GM19397 (cell line): ENCODE measurements at regions not wholly inside any gene's neighbourhood (a gene's known extent, or its start where the extent isn't known, plus 50 kb on each side); places are given as distances from the start of the nearest gene placed in this dataset.

Experiments
- ATAC-seq: cut with Tn5 transposase; IDR thresholded peaks from one replicate; pipeline ENCODE4 v1.9.1; 2021; ENCODE audit warnings: mild to moderate bottlenecking, moderate library complexity; ENCODE audit not compliant: unreplicated experiment

DNA sequence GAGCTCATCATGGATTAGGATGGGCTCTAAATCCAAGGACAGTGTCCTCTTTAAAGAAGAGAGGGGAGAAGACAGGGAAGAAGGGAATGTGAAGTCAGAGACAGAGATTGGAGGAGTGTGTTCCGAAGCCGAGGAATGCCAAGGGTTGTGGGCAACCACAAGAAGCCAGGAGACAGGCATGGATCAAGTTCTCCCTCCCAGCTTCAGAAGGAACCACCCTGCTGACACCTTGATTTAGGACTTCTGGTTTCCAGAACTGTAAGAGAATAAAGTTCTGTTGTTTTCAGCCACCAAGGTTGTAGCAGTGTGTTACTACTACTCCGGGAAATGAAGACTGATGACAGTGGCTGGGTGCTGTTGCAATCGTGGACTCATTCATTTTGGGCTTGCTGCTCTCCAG is 120.1 kb downstream of the RPS12 start:
- ATAC-seq = no peak

DNA sequence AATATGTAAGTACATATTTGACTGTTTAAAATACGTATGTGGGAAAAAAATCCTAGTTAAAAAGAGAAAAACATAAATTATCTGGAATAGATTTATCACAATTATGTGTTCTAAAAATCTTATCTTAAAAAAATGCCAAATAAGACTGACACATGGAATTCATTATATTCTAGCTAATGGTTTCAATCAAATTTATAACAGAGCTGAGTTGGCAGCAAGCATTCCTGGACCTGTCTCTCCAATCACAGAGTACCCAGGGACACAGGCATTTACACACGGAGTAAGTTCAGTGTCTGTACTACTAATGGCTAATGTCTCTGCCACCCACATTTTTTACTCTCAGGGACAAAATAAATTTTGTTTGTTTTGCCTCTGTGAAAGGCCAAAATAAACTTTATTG is 122.3 kb downstream of the RPS12 start:
- ATAC-seq = no peak

DNA sequence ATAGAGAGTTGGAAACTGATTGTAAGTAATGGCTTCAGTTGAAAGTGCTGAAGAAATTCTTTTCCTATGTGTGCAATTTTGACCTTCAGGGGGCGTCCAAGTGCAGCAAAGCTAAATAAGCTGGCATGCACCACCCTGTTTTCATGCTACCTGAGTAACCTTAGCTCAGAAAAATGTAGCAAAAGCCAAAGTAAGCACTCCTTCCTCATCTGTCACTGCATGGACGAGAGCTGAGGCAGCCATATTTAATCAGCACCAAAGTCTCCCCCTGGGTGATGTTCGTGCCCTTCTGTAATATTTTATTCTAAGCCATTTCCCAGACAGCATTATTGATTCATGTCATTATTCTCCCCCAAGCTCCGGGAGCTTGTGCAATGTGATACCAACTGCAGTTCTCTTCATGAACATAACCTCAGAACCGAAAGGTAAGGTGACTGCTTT is 123.1 kb downstream of the RPS12 start:
- ATAC-seq = no peak

DNA sequence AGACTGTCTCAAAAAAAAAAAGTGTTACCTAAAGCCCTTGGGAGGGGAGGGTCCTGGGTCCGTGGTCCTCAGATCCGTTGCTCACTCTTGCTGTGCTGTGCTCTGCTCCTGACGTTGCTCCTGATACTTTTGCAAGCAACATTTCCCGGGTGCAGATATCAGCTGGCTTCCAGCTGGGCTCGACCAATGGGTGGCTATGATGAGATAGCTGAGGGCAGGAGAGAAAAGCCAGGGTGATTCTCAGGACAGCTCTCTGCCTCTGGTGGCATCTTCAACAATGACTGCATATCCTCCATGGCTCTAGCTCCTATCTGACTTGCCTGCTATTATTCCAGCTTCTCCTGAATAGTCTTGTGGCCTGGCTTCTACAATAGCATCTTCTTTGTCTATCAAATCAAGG is 134.5 kb downstream of the RPS12 start:
- ATAC-seq = no peak

DNA sequence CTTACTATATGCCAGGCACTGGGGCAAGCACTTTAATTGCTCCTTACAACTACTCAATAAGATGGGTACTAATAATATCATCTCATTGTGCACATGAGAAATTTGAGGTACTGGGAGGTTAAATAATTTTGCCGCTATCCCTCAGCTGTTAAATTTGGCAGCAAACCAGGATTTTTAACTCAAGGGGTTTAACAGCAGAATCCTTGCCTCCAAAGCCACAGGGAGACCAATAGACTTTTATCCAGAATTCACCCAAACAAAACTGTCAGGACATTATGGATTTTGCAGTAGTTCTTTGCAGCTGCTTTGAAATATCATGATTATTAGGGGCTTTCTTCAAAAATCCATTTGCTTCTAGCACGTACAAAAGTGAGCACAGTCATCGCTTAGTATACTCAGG is 136.2 kb downstream of the RPS12 start:
- no peak for ATAC-seq

DNA sequence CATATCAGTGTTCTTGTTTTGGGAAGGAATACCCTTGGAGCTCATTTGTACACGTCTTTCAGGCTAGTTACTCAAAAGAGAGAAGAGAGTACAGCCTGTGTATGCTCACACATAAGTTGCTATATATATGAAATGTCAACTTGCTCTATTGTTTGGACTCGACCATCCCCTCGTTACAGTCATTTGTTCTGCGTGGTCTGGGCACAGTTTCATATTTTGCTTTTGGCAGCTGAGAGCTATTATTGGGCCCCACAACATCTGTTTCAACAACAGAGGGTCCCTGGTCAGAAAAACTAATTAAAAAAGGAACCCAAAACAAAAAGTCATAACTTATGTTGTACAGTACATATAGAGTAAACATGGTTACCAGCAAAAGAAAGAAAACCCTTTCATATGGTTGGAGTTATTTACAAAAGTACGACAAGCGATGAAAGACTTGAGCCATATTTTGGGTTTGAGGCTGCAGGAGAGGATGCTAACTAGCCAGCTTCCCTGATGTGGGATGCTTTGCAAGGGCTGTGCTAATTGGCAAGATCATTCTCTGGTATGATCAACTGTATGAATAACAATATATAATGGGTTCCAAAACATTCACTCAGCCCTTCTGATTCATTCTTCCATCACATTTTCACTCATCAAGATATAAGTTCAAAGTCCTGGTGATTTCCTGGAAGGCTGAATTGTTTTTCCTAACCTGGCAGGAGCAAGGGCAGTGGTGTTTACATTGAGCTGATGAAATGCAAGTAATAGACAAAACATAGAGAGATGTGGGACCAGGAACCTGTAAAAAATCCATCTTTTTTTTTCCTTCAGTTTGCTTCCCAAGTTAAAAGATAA is 137.9 kb downstream of the RPS12 start:
- no peak for ATAC-seq

DNA sequence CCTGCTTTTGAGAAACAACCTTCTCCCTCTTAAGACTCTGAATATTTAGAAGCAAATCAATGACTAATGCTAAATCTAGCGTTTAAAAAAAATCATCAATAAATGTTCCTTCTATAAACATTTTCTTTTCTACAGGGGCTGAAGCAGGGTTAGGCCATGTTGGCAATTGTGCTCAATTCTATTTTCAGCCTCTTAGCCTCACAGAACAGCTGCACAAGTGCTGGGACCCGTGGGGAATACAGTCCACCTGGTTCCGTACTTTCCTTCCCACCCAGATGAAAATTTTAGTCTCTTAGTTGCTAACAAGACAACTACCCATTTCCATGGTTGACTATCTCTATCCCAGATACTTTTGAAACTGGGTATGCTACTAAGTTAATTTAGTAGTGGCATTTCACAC is 138.6 kb downstream of the RPS12 start:
- no peak for ATAC-seq

DNA sequence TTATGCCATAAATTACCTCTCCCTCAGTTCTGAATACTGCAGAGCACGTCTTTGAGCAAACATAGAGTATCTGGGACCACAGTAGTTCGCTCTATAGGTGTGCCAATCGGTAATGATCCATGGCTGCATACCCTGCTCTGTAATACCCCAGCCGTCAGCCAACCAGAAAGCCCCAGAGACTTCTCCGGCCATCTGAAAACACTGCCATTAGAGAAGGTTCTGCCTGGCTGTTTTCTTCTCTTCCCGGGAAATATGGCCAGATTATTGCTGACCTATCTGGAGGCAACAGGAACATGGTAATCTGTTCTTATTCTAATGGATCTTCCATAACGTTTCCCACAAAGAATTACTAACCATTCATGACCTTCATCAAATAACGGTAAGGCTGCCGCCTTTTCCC is 139.9 kb downstream of the RPS12 start:
- ATAC-seq = no peak

DNA sequence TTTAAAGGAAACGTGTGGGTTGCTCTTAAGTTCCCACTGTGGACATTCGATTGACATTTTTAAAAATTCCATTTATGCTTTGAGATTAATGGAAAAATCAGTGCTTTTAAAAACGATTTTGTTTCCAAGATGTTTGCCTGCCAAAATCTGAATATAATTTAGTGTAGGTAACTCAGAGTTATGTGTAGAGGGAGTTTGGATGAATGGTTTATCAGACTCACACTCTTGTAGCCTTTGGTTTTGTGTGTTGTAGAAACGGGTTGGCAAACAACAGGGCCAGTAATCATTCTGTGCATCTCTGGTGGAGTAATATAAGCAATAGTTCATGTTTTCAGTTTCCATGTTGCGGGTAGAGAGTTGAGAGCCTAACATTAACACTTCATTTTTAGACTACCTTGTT is 140.6 kb downstream of the RPS12 start:
- ATAC-seq = no peak

DNA sequence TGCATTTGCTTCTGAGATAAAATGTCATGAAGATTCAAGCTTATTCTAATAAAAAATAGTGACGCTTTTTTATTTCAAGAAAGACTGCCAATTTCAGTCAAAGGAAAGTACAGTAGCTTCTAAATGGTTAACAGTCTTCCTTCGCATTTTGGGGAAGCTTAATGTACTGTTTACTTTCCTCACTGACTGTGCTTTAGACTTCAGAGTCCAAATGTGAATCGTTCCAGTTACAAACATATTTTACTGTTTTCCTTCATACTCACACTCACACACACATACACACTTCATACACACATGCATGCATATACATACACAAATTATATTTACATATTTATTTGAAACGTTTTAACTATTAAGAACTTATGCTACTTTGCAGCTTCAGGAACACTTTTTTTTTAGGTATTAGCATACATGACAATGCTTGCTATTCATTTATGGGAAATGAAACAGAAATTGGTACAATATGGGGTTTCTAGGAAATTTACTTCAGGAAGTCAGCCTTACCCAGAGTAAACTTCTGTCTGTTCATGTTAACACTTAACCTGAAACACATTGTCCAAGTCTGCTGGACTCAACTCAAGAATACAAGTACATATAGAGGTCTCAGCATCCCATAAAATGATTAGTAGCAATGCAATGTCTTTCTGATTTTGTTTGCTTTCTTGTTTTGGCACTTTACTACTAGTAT is 145.4 kb downstream of the RPS12 start:
- no peak for ATAC-seq

DNA sequence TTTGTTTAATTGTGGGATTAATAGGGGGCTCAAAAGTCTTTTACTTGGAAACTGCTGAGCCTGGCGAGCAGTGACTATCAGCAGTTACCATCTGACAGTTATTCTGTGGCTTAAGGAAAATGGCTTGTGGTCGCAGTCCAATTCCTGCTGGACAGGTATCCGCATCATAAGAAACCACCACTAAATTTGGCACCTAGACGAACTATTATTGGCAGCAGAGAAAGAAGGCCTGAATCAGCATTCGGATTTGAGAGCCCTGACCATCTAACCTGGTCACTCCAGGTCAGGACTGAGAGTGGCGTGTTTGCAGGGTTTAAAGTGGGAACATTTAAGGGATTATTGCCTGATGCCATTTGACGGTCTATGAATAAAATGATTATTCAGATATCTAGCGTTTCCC is 146.4 kb downstream of the RPS12 start:
- ATAC-seq = no peak

DNA sequence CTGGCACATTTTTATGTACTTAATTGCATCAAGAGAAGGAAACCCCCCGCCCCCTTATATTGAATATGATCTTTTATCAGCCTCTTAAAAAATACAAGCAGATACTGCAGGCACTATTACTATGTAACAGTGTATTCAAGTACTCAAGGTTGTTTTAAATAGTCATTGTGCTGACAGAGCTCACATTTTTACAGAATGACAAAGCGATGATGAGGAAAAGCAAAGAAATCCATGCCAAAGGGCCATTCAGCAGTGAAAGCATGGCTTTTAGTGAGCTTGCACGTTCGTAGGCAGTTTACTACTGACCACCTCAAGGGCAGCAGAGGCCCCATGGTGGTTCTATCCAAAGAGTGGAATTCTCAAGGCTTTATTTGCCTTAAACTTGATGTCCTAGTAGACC is 146.8 kb downstream of the RPS12 start:
- ATAC-seq = no peak

DNA sequence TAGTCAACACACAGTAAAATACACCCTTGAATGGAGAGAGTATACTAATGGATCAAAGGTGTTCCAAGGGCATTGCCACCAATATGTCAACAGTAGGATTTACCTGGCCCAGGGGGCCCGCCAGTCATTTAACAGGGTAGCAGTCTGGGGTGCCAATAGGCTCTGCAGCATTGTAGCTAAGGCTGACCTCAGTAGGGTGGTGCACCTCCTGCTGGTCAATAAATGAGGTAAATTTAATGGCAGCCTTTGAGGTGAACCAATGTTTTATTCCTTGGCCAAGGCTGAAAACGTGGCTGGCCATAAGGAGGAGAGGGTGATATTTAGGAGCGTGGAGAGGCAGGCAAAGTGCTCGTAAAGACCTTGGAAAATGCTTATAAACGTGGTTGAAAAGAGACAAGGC is 147.2 kb downstream of the RPS12 start:
- no peak for ATAC-seq

DNA sequence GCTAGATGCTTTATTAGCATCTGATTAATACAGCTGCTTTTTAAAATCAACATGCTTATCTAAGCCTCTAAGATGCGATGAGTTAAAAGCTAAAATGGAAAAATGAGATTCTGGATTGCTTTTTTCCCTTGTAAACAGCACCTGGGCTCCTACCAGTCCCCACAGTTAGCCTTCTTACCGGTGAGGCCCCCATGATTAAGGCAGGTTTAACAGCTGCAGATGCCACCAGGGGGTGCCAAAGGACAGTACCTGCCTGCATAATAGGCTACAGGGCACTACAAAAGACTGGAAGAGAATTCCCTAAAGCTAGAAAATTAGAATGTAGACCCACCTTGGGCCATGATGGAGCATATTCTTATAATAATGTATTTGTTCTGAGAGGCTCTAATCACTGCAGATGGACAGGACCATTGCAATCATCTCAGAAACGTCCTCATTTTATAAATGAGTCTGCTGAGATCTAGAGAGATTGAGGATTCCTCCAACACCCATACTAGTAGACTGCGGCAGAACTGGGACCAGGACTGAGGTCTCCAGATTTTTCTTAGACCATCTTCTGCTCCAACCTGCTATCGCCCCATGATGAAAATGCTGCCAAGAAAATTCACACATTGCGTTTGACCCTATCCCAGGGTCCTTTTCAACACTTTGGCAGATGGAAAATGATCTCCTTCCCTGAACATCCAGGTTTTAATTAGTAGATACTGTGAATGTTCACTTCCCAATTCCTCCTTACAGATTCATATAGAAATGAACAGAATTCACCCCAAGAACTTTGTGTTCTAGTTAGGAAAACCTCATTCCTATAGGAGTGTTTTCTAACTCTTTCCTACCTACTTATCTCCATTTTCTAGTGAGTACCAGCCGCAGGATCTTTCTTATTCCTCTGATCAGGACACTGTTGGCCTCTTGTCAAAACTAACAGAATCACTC is 148.8 kb downstream of the RPS12 start:
- peak; percentile 79 for ATAC-seq

DNA sequence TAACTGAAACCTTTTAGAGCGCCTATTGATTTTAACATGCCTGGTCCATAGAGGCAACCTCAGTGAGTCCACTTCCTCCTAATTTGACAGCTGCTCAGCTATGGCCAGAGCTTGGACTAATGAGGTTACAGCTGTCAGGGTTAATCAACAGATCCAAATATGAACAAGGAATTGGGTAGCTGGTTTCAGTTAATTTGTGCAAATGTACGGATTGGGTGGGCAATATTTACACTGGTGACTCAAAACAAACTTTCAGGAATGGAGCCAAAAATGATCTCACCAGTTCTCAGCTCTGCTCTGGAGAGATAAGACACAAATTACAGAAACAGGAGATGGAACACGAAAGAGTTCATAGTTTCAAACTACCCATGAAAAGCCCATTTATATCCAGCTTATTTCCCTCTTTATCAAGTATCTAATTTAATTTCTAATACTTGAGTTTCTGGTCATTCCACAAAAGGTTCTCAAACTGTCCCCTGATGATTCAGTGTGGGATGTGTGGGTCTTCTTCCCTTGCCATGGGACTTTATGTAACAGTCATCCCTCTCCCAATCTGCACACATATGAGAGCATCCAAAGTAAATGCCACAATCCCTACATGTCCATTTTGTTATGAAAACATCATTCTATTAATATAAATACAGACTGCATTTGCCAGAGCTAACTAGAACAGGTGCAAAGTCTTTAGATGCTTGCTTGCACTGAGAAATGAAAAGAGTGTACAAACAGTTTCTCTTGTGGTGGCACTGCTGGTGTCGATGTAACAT is 149.9 kb downstream of the RPS12 start:
- ATAC-seq = no peak

DNA sequence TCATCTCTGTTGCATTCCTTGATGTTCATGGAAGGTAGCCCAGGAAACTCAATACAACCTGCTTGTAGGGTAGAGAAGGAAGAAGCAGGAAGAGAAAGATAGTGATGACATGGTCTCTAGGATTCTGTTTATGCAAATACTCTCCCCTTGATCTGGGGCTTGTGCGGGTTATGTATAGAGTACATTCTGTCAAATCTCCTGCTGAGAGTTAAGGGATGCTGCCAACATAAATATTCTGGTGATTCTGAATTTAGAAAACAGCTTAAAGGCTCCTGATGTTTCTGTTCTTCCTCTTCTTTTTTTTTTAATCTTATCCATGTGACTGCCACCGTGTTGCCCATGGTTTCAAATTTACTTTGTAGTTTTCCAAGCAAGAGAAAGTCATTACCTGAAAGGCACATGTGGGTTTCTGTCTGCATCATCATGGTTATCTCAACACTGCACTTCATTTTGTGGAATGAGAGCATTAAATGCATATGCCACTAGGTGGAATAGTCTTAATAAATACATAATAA is 150.6 kb downstream of the RPS12 start:
- no peak for ATAC-seq

DNA sequence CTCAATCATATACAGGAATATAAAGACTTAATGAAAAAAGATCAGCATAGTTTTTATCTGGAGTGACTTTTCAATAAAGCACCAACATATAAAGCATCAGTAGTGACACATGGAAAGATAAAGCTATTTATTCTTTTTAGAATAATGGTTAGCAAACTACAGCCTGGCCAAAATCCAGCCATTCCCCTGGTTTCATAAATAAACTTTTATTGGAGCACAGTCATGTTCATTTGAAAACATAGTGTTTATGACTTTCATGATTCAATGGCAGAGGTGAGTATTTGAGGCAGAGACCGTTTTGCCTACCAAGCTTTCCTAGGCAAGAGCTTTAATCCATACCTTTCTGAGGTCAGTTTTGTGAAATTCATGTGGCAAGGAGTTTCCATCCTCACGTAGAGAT is 153.5 kb downstream of the RPS12 start:
- no peak for ATAC-seq

DNA sequence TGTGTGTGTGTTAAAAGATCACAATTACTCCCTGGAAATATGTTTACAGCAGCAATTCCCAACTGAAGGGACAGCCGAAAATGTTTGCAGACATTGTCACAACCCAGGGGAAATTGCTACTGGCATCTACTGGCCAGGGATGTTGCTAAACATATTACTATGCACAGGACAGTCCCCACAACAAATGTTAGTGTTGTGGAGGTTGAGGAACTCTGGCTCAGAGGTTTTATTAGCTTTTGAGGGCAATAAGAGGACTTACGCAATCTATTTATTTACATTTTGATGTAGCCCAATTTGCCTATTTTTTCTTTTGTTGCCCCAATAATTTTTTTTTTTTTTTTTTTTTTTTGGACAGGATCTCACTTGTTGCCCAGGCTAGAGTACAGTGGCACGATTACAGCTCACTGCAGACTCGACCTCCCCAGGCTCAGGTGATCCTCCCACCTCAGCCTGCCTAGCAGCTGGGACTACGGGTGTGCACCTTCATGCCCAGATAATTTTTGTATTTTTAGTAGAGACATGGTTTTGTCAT is 154.1 kb downstream of the RPS12 start:
- ATAC-seq = no peak

DNA sequence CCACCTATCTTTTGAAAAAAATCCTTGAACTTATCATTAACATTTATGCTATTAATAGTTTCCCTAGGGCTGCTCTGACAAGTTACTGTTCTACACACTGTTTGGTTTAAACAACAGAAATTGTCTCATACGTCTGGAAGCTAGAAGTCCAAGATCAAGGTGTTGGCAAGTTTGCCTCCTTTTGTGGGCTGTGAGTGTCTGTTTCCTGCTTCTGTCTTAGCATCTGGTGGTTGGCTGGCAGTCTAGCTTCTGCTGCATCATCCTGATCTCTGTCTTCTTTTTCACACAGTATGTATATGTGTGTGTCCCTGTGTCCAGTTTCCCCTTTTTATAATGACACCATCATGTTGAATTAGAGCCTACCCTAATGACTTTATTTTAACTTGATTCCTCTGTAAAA is 154.8 kb downstream of the RPS12 start:
- ATAC-seq = no peak

DNA sequence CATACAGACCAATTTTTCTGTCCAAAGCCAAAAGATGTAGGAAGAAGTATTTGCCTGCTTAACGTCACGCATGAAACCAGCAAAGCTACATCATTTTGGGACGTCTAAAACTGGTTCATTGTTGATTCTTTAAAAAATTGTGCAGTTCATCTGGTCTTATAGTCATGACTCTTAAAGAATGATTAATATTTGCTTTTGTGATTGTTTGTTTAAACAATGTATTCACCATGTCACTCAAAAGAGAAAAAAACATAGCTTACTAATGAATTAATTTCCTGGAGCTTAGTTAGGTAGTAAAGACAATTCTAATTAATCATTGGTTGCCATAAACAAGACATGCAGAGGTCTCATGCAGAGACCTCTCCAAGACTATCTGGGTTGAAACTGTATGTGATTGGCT is 157.3 kb downstream of the RPS12 start:
- no peak for ATAC-seq
